ENCODE measurements at regions not wholly inside any gene's neighbourhood (a gene's known extent, or its start where the extent isn't known, plus 50 kb on each side); places are given as distances from the start of the nearest gene placed in this dataset.

DNA sequence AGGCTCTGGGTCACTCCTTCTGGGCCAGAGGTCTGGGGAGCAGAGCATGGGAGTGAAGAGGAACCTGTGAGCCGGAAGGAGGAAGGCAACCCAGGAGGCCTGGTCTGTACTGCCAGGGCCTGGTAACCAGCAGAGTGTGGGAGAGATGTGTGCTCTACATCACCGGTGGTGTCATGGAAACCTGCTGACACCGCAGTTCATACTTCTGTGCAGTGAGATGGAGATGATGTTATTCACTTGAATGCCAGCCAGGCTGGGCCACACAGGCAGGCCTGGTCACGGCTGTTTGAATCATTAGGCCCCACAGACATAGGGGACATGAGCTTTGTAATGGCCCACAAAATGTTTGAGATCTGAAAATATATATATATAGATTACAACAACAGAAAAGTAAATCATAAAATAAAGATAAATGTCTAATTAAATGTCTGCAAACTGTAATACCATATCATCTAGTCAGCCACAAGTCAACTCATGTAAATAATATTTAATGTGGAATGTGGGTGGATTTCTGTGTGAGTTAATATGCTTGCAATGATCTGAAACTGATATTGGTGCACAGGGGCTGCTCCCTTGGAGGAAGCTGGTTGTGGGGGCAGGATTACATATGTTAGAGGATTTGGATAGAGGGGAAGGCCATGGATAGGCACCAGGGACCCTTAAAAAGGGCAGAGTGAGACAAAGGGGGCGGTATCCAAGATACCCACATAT lies 108.5 kb upstream of the PFN2 start:
- TF ChIP-seq, protein P1, sequence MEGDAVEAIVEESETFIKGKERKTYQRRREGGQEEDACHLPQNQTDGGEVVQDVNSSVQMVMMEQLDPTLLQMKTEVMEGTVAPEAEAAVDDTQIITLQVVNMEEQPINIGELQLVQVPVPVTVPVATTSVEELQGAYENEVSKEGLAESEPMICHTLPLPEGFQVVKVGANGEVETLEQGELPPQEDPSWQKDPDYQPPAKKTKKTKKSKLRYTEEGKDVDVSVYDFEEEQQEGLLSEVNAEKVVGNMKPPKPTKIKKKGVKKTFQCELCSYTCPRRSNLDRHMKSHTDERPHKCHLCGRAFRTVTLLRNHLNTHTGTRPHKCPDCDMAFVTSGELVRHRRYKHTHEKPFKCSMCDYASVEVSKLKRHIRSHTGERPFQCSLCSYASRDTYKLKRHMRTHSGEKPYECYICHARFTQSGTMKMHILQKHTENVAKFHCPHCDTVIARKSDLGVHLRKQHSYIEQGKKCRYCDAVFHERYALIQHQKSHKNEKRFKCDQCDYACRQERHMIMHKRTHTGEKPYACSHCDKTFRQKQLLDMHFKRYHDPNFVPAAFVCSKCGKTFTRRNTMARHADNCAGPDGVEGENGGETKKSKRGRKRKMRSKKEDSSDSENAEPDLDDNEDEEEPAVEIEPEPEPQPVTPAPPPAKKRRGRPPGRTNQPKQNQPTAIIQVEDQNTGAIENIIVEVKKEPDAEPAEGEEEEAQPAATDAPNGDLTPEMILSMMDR (IDR thresholded peaks at IDR 0.05; ENCODE audit: low read length) = no peak
- no peak for TF ChIP-seq EZH2 (optimal IDR thresholded peaks at IDR 0.05; ENCODE audit: low read depth, low read length)
- TF ChIP-seq EZH2phosphoT487 (IDR thresholded peaks at IDR 0.05; ENCODE audit: low read length) = no peak
